GM18868 (cell line): ENCODE measurements at regions not wholly inside any gene's neighbourhood (a gene's known extent, or its start where the extent isn't known, plus 50 kb on each side); places are given as distances from the start of the nearest gene placed in this dataset.

Experiments used
- ATAC-seq: cut with Tn5 transposase; IDR thresholded peaks from one replicate; pipeline ENCODE4 v1.9.1; 2021; ENCODE audit warnings: mild to moderate bottlenecking, moderate library complexity; ENCODE audit not compliant: unreplicated experiment

- ATAC-seq, result no peak
Observed at GRCh38 chr5:88401686-88402085, 133.0 kb upstream of the TMEM161B start.

GRCh38 chr5:88401228-88401627 is 132.6 kb upstream of the TMEM161B start:
- no peak for ATAC-seq

- ATAC-seq, result no peak
Observed at GRCh38 chr5:88399561-88399960, 130.9 kb upstream of the TMEM161B start.

- ATAC-seq, result no peak
Observed at GRCh38 chr5:88398316-88398715, 129.7 kb upstream of the TMEM161B start.

- no peak for ATAC-seq
Observed at GRCh38 chr5:88396751-88397281, 128.2 kb upstream of the TMEM161B start.

GRCh38 chr5:88396000-88396535 is 127.4 kb upstream of the TMEM161B start:
- ATAC-seq, result no peak

- no peak for ATAC-seq
Observed at GRCh38 chr5:88395264-88395663, 126.6 kb upstream of the TMEM161B start.

GRCh38 chr5:88394536-88395175 is 126.0 kb upstream of the TMEM161B start:
- no peak for ATAC-seq

- no peak for ATAC-seq
Observed at GRCh38 chr5:88393716-88394535, 125.3 kb upstream of the TMEM161B start.

GRCh38 chr5:88393042-88393441 is 124.4 kb upstream of the TMEM161B start:
- ATAC-seq, result no peak

GRCh38 chr5:88391991-88392390 is 123.3 kb upstream of the TMEM161B start:
- ATAC-seq, result no peak

- no peak for ATAC-seq
Observed at GRCh38 chr5:88391116-88391515, 122.5 kb upstream of the TMEM161B start.

GRCh38 chr5:88390481-88390880 is 121.8 kb upstream of the TMEM161B start:
- no peak for ATAC-seq

GRCh38 chr5:88390096-88390441 is 121.4 kb upstream of the TMEM161B start:
- no peak for ATAC-seq

- no peak for ATAC-seq
Observed at GRCh38 chr5:88389338-88390095, 120.9 kb upstream of the TMEM161B start.

- no peak for ATAC-seq
Observed at GRCh38 chr5:88388476-88389337, 120.1 kb upstream of the TMEM161B start.

- ATAC-seq, result no peak
Observed at GRCh38 chr5:88384886-88385285, 116.2 kb upstream of the TMEM161B start.

GRCh38 chr5:88380332-88380731 is 111.7 kb upstream of the TMEM161B start:
- ATAC-seq, result no peak

GRCh38 chr5:88377705-88378656 is 109.3 kb upstream of the TMEM161B start:
- no peak for ATAC-seq
